GM18873 (cell line): ENCODE measurements at regions not wholly inside any gene's neighbourhood (a gene's known extent, or its start where the extent isn't known, plus 50 kb on each side); places are given as distances from the start of the nearest gene placed in this dataset.
"Not testable (repeated sequence)": the region's sequence is repeated elsewhere in the genome, so short reads cannot be mapped to it uniquely, and the experiment has no call there.

ENCODE experiments used
- ATAC-seq: cut with Tn5 transposase; IDR thresholded peaks from one replicate; pipeline ENCODE4 v1.9.1; 2021; ENCODE audit warnings: mild to moderate bottlenecking, moderate library complexity, moderate number of reproducible peaks; ENCODE audit not compliant: unreplicated experiment, low FRiP score

DNA sequence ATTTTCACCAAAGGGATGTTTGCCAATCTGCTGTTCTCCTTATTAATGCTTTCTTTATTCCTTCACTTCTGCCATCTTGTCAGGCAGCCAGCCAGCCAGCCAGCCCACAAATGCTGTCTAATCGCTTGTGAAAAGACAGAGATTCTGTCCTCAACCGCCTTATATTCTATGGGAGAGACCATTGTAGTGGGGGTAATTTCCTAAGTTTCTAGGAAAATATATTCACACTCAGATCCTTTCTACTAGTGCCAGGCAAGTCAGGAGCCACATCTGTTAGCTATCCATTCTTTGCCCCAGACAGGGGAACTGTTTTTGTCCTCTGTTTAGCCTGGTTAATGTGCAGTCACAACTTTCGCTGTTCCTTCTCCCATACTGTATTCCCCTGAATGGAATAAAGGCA, 1023.1 kb downstream of the ADGRL2 start:
- ATAC-seq = no peak

DNA sequence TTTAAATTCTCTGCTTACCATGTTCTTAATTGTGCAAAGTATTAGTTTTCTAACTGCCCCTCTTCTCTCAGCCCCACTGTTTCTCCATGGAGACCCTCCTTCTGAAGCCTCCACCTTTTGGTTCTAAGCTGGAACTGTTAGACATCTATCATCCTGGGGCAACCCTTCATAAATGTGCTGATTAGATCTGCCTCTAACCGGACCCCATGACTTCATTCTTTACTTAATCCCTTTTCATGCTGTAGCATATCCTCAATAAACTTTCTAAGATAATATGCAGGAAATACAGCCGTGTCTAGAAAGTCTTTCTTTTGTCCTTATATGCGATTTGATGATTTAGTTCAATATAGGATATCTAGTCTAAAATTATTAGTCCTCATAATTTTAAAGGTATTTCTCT, 1020.1 kb downstream of the ADGRL2 start:
- ATAC-seq = no peak

DNA sequence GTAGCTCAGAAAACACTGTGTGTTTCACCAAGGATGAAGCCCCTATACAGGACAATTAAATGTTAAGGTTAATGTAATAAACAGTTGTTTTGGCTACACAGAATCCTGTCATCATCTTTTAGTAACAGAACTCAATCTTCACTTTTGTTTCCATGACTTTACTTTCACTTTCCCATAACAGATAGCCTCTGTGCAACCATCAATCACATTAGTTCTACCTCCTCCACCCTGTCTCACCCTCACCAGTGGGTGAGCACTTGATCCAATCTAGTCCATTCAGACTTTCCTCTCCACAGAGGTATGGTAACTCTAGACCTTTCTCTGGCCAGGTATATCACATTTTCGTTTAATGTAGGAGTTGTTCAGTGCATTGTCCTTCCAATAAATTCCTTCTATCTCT, 1018.5 kb downstream of the ADGRL2 start:
- no peak for ATAC-seq

DNA sequence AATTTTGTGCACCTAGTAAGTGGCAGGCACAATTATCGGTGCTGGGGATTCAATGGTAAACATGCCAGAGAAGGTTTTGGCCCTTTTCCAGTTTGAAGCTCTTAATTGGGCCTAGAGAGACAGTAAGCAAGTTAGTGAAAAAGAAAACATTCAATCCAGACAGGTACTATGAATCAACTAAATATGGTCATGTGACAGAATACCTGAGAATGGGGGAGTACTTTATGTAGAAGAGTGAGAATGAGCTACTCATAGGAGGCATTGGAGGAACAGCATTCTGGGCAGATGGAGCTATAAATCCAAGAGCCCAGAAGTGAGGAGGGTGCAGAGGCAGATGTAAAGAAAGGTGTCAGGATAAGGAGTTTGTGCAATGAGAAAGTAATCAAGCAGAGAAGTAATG, 1017.9 kb downstream of the ADGRL2 start:
- ATAC-seq = no peak

DNA sequence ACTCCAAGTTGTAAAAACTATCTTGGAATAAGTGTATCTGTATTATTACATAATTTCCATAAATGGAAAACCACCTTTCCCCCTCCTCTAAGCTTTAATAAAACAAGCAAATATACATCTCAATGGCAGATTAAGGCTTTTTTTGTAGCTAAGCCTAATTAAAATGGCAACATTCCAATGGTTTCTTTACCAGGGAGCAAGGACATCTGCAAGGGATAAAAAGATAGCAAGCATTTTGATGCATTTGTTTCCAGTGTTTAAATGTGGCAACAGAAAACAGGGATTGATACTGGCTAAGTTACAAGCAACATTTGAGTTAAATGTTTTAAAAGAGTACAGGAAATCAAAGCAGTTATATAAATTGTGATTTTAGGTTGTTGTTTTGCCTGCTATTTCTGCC, 1012.7 kb downstream of the ADGRL2 start:
- no peak for ATAC-seq

DNA sequence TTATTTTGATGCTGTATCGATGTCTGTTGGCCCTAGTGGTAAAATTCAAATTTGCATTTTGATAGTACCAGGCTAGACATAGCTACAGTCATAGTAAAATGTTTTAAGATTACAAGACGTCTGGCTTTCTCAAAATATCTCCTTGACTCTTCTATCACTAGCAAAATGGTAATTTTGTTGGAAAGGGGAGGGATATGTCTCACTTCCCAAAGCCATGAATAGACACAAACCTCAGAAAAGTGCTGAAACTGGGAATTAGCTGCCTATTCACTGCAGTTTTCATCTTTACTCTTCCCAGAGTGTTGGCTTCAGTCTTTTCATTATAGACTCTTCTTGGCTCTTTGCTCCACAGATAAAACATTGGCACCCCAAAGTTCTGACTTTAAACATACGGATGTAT, 1009.9 kb downstream of the ADGRL2 start:
- no peak for ATAC-seq

DNA sequence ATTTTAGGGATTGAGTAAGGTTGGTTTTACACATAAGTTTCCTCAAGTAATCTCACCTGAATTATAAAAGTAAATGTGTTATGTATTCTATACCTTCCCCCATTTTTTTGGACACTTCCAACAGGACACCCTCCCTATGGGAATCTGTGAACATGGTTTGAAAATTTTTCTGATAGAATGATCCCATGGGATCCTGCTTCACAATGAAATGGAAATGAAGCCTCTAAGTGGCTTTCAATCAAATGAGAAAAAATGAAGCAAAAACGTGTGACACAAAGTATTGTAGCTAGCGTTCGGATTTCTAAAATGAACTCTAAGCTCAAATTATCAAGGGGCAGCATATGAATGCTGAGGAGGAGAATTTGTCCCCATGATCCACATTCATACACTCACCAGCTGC, 1006.8 kb downstream of the ADGRL2 start:
- no peak for ATAC-seq

DNA sequence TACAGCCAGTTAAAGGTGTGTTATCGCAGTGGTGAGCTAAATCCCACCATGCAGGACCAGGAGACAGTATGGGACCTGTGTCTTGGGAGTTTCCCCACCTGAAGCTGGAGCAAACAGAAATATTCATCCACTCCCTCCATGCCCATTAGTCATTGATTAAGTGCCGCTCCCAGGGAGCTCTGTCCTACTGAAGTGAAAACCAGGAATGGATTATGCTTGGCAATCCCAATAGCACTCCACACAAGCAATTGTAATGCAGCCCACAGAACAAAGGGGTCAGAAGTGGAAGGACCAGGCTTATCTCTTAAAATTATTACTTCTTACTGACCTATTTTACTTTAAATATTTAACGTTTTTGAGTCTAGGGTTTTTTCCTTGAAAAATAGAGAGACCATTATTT, 1005.4 kb downstream of the ADGRL2 start:
- ATAC-seq = no peak

DNA sequence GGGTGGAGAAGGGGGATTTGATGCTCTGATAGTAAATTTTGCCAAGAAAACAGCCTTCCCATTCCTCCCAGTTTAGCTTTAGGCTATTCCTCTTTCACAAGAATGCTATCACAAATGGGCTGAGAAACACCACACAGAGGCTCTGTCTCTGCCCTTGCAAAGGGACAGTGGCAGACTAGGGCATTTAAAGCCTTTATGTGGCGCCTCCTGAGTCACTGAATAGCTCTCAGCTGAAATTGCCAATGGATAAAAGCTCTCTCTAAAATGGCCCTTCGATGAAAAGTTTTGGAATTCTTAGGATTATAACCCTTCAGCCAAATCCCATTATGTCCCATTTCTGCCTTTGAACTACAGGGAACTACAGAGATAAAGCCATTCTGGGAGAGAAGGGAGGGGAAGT, 1000.4 kb downstream of the ADGRL2 start:
- no peak for ATAC-seq

DNA sequence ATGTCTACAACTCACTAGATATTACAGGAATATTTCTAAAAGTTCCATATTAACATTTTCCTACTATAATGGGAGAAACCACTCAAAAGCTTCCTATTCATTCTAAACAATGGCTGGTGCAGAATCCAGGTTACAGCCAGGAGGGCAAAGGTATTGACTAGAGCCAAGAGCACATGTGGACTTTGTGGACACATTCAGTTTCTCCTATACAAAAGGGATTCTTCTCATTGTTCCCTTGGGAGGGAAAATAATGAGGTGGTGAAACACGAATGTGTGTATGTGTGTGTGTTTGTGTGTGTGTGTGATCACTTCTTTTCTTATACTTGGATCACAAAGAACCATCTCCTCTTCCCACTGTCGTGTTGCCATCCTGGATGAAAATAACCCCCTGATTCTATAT, 1000.0 kb downstream of the ADGRL2 start:
- no peak for ATAC-seq

DNA sequence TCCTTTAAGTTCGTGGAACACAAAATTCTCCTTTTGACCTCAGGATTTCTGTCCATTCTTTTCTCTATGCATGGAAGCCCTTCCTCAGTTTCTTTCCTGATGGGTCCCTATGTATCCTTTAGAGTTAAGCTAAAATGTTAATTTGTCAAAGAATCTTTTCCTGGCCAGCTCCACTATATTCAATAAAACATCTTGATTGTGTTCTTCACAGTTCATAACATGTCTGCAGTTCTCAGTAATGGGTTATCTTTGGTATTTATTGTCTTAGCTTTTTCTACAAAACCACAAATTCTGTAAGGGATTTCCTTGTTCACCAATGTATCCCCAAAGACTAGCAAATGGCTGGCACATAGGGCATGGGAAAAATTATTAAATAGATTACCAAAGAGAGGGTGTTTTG, 998.5 kb downstream of the ADGRL2 start:
- ATAC-seq = no peak

DNA sequence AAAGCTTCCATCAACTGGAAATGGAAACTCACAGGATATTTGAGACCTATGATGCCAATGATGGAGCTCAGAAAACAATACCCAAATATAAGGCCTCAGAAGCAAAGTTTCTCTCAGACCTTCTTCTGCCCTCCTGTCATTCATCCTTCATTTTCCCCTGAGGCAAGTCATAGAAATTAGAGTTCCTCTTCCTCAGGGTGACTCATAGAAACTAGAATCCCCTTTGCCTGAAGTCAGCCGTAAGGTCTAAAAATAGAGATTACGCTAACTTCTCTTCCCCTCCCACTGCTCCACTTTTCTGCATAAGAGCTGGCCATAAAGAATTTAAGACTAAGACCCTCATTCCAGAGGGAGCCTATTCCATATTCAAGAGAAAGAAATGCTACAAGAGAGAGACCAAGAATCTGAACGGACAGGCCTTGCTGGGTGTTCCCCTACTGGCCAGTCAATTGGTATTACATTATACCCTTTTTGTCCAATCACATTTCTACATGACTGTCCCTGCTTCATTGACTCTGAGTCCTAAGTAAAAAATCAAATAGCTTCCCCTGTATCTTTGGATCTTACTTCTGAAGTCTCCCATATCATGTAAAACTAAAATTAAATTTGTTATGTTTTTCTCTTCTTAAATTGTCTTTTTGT, 994.9 kb downstream of the ADGRL2 start:
- no peak for ATAC-seq

DNA sequence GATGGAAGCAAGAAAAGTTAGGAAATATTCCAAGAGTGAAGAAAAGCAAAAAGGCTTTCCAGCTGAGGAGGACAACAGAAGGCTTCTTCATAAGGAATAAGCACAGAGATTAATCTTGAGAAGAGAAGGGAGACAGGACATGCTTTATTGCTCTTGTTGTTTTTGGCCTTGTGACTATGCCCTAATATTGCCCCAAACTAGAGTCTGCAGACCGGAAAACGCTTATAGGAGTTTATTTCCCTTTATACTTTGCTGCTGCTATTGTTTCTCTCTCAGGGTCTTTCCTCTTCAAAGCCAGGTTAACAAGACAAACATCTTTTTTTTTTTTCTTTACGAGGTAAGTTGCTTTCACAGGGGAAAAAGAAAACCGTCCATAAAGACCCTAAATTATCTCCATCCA, 991.4 kb downstream of the ADGRL2 start:
- ATAC-seq = no peak

DNA sequence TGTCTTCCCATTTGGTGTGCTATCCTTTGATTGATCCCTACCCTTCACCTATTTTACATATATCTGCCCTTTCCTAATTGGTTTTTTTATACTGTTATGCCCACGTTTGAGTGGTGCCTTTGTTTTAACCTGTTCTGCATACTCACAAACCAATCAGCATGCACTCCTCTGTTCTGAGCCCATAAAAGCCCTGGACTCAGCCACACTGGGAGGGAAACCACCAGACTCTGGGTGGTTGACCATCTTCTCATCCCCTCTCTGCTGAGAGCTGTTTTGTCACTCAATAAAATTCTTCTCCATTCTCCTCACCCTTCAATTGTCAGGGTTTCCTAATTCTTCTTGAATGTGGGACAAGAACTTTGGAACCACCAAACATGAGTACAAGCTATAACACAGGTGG, 989.8 kb downstream of the ADGRL2 start:
- no peak for ATAC-seq

DNA sequence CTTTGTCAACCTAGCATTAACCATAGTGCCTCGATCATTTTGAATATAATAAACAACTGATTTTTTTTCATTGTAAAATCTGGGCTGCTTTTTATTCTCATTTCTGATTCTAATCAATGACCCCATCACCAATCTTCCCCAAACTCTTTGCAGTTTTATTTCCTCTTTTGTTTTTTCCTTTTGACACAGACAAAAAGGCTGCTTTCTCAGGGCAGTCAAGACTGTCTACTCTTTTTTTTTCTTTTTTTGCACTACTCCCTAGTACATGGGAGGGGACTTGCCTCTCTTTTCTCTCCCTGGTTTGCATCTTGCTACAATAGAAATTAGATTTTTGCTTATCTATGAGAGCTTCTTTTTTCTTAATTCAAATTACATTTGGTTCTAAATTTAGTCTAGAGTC, 987.9 kb downstream of the ADGRL2 start:
- no peak for ATAC-seq

DNA sequence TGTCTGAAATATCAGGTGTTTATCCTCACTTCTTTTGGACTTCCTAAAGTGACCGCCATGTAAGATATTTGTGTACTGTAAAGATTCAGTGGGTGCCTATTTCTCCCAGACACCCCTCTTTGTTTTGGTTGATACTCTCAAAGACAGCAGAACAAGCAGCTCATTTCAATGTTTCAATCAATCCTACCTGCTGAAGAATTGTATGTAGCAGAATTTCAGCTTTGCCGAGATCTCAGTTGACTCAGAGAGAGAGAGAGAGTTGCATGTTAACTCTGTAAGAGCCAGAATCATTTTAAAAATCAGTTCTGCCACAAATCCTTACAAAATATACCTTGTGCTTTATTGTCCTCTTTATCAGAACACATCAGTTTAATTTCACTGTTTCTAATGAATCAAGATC, 987.3 kb downstream of the ADGRL2 start:
- no peak for ATAC-seq

DNA sequence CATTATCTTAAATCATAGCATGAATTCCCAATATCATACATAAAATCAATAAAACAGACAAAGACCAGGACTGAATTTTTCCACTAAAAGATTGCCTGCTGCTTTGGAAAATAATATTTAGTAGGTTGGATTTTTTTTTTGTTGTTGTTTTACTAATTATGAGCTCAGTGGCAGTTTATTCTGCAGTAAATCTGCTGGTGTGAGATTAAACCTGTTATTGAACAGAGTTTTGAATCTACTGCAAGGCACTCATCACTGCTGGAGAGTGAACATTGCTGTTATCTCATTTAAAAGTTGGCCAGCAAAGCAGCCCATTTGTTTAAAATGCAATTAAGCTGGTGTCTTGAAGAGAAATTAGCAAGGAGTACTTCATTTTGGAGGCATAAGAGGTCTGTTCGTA, 986.1 kb downstream of the ADGRL2 start:
- ATAC-seq = no peak

DNA sequence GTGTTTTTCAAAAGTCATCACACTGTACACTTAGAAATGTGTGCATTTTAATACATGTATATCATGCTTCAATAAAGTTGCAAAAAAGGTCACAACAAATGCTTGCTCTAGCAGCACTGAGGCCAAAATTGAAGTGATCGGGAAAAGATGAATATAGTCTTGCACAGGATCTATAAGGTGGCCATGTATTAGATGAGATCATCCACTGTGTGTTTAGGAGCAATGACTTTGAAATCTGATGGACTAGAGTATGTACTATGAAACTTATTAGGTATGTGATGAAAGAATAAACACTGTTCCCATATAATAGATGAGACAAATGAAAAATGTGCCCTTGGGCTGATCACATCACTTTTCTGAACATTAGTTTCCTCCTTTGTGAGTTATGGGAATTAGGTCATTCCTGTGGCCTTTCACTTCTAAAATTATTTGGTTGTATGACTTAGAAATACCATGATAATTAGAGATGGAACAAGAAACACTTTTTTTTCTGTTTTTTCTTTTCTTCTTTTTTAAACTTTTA, 984.6 kb downstream of the ADGRL2 start:
- ATAC-seq = no peak

DNA sequence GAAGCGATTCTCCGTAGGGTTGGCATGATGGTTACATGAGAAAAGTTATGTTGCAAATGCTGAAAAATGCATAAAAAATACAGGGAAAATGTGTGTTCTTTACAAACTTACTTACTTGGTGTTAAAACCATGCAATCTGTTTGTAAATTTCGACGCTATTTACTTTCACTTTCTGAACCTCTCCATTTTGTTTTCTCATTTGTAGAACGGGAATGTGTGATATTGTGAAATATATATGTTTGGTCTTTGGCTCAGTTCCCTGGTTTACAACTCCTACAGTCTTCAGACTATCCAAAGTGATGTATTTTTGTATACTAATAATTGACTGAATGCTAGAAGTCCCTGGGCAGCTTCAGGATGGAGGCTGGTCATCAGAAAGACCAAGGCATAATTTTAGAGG, 982.3 kb downstream of the ADGRL2 start:
- no peak for ATAC-seq

DNA sequence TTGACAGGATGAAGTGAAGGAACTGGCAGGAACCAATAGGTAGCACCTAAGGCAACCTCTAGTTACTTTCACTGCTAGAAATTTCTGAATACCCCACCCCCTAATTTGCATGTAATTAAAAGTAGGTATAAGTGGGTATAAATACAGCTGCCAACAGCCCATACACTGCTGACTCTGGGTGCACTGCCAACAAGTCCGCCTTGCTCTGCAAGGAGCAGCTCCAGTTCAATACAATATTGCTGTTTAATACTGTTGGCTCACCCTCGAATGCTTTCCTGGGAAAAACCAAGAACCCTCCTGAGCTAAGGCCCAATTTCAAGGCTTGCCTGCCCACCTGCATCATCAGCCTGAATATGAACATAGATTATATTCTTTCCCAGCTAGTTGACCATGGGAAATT, 981.9 kb downstream of the ADGRL2 start:
- ATAC-seq = no peak

DNA sequence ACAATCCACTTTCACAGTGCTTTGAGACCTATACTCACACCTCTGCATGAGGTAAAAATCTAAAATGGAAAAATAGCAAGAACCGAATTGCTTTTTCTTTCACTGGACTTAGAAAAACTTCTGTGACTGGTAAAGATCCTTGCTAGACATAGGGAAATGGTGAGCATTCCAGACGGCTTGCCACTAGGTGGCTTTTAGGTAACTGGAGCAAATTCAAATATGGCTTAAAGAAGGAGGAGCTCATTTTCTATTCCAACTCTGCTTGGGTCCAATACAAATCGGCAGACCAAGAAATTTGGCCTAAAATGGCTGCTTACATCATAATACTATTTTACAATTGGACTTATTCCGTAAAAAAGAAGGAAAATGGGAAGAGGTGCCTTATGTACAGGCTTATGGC, 977.9 kb downstream of the ADGRL2 start:
- ATAC-seq = no peak

DNA sequence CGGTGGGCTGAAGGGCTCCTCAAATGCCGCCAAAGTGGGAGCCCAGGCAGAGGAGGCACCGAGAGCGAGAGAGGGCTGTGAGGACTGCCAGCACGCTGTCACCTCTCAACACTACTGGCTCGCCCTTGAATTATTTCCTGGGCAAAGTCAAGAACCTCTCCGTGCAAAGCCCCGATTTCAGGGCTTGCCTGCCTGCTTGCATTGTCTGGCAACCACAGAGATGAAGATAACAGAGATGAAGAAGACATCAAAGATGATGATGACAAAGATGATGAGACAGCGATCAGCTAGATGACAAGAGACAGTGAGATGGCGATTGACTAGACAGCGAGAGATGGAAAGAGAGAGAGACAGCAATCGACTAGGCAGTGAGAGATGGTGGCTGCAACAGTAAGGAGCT, 976.5 kb downstream of the ADGRL2 start:
- no peak for ATAC-seq

DNA sequence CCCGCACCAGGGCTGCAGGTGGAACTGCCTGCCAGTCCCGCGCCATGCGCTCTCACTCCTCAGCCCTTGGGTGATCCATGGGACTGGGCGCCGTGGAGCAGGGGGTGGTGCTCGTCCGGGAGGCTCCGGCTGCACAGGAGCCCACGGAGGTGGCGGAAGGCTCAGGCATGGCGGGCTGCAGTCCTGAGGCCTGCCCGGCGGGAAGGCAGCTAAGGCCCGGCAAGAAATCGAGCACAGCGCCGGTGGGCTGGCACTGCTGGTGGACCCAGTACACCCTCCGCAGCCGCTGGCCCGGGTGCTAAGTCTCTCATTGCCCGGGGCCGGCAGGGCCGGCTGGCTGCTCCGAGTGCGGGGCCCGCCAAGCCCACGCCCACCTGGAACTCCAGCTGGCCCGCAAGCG, 976.0 kb downstream of the ADGRL2 start:
- not testable (repeated sequence) for ATAC-seq
